ENCODE measurements at regions not wholly inside any gene's neighbourhood (a gene's known extent, or its start where the extent isn't known, plus 50 kb on each side); places are given as distances from the start of the nearest gene placed in this dataset.
"Not testable (repeated sequence)": the region's sequence is repeated elsewhere in the genome, so short reads cannot be mapped to it uniquely, and the experiment has no call there.

GRCh38 chr2:234861841-234862735 is 89.7 kb upstream of the SH3BP4 start:
- no peak for DNase-seq (ENCODE audit: low read depth)

GRCh38 chr2:234859330-234859872 is 92.4 kb upstream of the SH3BP4 start:
- DNase-seq (ENCODE audit: low read depth) = not testable (repeated sequence)

- no peak for DNase-seq (ENCODE audit: low read depth)
Observed at GRCh38 chr2:234858790-234859329, 93.0 kb upstream of the SH3BP4 start.

GRCh38 chr2:234858145-234858544 is 93.7 kb upstream of the SH3BP4 start:
- DNase-seq (ENCODE audit: low read depth) = no peak

- DNase-seq (ENCODE audit: low read depth) = no peak
Observed at GRCh38 chr2:234853729-234854128, 98.1 kb upstream of the SH3BP4 start.

- DNase-seq (ENCODE audit: low read depth) = no peak
Observed at GRCh38 chr2:234852941-234853340, 98.9 kb upstream of the SH3BP4 start.

GRCh38 chr2:234852035-234852434 is 99.8 kb upstream of the SH3BP4 start:
- no peak for DNase-seq (ENCODE audit: low read depth)

GRCh38 chr2:234851451-234851850 is 100.4 kb upstream of the SH3BP4 start:
- no peak for DNase-seq (ENCODE audit: low read depth)

GRCh38 chr2:234850818-234851217 is 101.0 kb upstream of the SH3BP4 start:
- no peak for DNase-seq (ENCODE audit: low read depth)

GRCh38 chr2:234849678-234850077 is 102.1 kb upstream of the SH3BP4 start:
- no peak for DNase-seq (ENCODE audit: low read depth)

- no peak for DNase-seq (ENCODE audit: low read depth)
Observed at GRCh38 chr2:234848578-234848977, 103.2 kb upstream of the SH3BP4 start.

- DNase-seq (ENCODE audit: low read depth) = no peak
Observed at GRCh38 chr2:234847639-234848038, 104.2 kb upstream of the SH3BP4 start.

- DNase-seq (ENCODE audit: low read depth) = no peak
Observed at GRCh38 chr2:234847364-234847635, 104.5 kb upstream of the SH3BP4 start.

GRCh38 chr2:234846599-234847363 is 105.0 kb upstream of the SH3BP4 start:
- DNase-seq (ENCODE audit: low read depth) = no peak

- no peak for DNase-seq (ENCODE audit: low read depth)
Observed at GRCh38 chr2:234845602-234846590, 105.9 kb upstream of the SH3BP4 start.

- no peak for DNase-seq (ENCODE audit: low read depth)
Observed at GRCh38 chr2:234843411-234843810, 108.4 kb upstream of the SH3BP4 start.

GRCh38 chr2:234842753-234843152 is 109.1 kb upstream of the SH3BP4 start:
- DNase-seq (ENCODE audit: low read depth) = no peak

- DNase-seq (ENCODE audit: low read depth) = no peak
Observed at GRCh38 chr2:234841321-234842015, 110.3 kb upstream of the SH3BP4 start.

GRCh38 chr2:234840336-234840735 is 111.5 kb upstream of the SH3BP4 start:
- DNase-seq (ENCODE audit: low read depth) = no peak

- no peak for DNase-seq (ENCODE audit: low read depth)
Observed at GRCh38 chr2:234839285-234839684, 112.5 kb upstream of the SH3BP4 start.

- DNase-seq (ENCODE audit: low read depth) = no peak
Observed at GRCh38 chr2:234836271-234836670, 115.5 kb upstream of the SH3BP4 start.

All from stimulated activated CD8-positive, alpha-beta memory T cell treated with anti-CD3 and anti-CD28 coated beads, Interleukin-12 subunit alpha, Interleukin-12 subunit beta, amount 100 ng/mL, for 4 hours (primary cell).